Left hindlimb (tissue), 1 donor: ENCODE measurements at regions not wholly inside any gene's neighbourhood (a gene's known extent, or its start where the extent isn't known, plus 50 kb on each side); places are given as distances from the start of the nearest gene placed in this dataset.

Source experiments
- DNase-seq: peaks from one replicate; pipeline ENCODE4 v3.0.0-alpha.2; 2018

DNA sequence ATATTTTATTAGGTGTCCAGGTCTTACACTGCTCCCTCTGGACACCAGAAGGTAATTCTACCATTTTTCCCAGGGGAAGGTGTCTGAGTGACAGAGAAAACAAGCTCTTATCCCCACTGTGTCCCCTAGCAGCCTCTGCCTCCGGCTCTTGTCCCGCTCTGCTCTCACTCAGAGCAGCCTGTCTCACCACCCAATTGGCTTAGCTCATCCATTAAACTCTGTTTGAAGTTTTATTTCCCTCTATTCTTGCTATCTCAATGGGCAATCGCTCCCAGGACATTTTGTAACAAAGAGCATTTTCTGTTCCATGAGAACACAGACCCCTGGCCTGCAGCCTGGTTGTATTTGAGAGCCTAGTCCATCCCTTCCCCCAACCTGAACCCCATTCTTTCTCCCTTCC, 90.6 kb upstream of the LDAH start:
- no peak for DNase-seq

GRCh38 chr2:20900052-20900636, 77.2 kb upstream of the LDAH start:
- no peak for DNase-seq

DNA sequence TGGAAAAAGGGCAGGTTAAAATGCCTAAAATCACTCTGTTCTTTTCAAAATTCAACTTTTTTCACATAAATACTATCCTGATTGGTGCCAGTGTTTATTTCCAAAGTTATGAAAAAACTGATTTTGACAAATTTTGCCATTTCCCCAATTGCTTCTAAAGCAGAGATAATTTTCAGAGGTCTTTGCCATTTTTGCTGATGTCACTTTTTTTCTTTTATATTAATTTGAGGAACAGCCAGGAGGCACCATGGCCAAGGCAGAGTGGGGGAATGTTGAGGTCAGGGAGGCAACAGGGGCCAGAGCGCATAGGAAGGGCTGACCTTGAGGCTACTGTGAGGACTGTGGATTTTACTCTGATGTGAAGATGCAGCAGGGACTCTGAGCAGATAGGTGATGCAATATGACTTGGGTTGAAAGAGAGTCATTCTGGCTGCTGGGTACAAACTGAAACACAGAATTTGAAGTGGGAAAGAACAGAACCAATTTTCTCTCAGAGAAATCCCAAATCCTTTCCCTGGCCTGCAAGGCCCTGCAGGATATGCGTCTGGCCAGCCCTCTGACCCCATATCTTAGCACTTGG, 75.1 kb upstream of the LDAH start:
- DNase-seq = no peak

GRCh38 chr2:20897047-20897446, 74.1 kb upstream of the LDAH start:
- DNase-seq = no peak

DNA sequence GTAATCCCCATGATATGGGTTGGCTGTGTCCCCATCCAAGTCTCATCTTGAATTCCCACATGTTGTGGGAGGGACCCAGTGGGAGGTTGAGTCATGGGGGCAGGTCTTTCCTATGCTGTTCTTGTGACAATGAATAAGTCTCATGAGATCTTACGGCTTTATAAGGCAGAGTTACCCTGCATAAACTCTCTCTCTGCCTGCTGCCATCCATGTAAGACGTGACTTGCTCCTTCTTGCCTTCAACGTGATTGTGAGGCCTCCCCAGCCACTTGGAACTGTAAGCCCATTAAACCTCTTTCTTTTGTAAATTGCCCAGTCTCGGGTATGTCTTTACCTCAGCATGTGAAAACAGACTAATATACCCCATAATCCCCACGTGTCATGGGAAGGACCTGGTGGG, 61.9 kb upstream of the LDAH start:
- DNase-seq = no peak

- DNase-seq = no peak
Observed at GRCh38 chr2:20882466-20883170, 59.7 kb upstream of the LDAH start.

DNA sequence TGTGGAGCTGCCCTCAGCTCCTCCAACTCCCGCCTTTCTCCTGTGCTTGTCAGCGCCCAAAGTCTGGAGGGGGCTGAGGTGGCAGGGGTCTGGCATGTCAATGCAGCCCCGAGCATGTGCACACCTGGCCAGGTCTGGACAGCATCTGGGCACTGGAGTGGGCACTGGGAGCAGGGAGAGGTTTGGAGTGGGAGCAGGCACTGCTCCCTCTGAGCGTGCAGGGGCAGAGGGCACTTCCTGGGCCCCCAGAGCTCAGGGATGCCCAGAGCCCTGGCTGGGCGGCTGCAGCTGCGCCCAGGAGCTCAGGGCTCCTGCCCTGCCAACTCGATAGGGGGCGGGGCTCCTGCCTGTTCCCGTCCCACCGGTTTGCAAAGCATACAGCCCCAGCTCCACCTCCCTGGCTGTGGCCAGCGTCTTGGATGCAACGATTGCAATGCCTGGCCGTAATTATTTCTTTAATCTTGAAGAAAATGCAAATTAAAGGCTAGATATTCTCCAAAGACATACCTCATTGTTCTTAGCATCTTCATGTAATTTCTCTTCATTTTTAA, 57.4 kb upstream of the LDAH start:
- DNase-seq = no peak

DNA sequence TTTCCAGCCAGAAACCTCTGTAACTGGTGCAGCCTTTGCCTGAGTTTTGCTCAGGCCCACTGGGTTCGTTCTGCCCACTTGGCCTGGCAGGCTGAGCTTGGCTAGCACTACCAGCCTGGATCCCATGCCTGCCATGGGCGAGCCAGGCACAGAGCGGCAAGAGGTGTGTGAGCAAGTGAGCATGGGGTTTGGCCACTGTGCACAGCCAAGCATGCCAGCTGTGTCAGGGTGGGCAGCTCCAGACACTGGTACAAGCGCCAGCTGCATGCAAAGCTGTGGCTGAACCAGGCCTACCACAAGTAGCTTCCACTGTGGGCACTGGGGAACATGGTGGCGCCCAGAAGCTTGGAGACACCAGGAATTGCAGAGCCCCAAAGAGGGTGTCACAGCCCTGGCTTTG, 56.3 kb upstream of the LDAH start:
- DNase-seq = no peak

GRCh38 chr2:20877960-20878359, 55.1 kb upstream of the LDAH start:
- no peak for DNase-seq
